Hindlimb muscle (tissue), 1 donor: ENCODE measurements at regions not wholly inside any gene's neighbourhood (a gene's known extent, or its start where the extent isn't known, plus 50 kb on each side); places are given as distances from the start of the nearest gene placed in this dataset.

ENCODE experiments used
- DNase-seq: peaks from one replicate; pipeline ENCODE4 v3.0.0-alpha.2; 2013

DNA sequence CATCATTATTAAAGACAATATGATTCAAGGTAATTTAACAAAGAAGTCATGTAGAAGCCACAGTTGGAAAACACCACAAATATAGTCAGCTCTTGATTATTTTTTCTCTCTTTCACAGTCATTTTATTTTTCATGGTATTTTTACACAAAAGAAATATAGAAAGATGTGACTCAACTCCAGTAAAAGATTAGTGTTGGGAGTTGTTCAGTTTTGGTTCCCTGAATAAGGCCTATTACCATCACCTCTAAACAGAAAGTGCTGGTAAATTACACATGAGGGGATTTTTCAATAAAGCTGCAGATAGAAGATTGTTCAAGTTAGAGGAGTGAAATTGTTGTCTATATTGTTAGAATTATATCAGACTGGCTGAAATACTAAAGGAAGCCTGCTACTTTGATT is 107.0 kb downstream of the DDIT4L start:
- no peak for DNase-seq

DNA sequence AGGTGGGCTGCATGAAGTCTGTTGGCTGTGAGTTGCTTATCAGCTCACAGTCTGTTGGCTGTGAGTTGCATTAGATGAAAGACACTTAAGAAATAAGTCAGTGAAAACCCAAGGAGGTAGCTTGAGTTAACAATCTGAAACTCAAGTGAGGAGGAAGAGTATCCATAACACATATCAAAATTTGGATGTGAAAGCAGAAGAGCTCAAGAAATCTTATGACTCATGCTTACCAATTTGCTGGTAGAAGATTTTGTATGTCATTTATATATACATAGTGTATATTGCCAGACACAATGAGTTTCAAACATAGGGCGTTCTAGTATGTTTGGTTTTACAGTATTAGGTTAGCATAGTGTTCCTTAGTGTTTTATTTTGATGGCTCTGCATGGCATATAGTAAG is 107.4 kb downstream of the DDIT4L start:
- no peak for DNase-seq

DNA sequence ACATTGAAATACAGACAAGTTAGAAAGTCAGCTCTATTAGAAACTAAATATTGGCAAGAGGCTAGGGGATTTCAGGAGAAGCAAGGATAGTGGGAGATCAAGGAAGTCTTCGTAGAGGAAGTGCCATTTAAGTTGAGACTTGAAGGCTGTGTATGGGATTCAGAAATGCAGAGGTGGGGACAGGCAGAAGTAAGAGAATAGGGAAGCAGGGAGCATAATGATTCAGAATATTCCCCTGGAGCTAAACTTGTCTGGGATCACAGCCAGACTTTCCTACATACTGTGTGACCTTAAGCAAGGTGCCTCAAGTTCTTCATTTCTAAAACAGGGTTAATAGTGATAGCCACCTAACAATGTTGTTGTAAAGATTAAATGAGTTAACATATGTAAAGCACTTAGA is 108.8 kb downstream of the DDIT4L start:
- no peak for DNase-seq

DNA sequence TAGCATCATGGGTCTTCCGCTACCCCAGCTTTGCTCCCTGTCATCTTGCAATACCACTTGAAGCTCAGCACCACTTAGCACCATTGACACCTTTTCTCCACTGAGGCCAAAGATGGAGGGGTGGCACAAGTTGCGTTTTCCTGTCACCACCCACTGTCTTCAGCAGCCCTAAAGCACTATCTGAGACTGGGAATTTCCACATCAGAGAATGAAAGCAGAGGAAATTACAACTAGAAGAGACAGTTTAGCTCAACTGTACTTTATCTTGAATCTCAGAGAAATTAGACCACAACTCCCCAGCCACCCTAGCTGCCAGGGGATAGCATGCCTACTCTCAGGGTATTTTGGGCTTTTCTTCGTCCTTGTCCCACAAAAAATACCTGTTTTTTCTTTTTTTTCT is 111.0 kb downstream of the DDIT4L start:
- DNase-seq = no peak

DNA sequence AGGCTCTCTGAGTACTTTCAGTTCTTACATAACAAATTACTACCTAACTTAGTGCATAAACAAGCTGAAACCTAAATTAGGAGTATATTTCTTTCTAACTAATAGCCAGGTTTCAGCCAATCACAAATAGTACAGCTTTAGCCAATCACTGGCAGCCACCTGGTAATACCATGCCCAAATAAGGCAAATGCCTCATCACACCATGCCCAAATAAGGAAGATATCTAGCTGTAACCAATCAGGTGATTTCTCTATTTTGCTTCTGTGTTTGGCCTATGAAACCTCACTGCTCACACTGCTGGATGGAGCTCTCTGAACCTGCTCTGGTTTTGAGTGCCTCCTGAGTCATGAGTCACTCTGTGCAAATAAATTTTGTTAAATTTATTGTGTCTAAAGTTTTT is 113.5 kb downstream of the DDIT4L start:
- DNase-seq = no peak

DNA sequence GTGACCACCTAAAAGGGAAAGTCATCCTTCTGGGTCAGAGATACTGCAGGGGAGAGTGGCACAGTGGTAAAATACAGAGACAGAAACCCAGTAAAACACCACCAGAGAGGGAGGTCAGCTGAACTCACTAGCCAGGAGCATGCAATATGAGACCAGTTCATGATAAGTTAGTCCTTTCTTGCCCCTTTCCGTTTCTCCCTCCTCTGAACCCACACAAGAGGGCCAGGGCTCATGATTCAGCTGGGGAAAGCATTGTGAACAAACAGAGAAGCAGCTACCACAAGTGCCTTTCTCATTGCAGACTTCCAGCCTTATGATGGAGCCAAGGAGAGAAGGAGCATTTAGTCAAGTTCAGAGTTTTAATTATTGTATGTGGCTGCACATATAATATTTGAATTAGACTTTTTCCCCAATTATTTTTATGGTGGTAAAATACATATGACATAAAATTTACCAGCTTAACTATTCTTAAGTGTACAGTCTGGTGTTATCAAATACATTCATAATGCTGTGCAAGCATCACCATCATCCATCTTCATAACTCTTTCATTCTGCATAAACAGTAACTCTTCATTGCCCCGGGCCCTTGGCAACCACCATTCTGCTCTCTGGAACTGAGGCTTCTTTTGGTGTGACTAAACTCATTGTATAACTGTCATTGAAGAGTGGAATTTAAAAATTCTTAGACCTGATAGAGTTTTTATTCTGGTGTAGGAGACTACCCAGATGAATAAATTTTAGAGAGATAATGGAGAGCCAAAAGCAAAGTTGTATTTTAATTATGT is 114.6 kb downstream of the DDIT4L start:
- no peak for DNase-seq

DNA sequence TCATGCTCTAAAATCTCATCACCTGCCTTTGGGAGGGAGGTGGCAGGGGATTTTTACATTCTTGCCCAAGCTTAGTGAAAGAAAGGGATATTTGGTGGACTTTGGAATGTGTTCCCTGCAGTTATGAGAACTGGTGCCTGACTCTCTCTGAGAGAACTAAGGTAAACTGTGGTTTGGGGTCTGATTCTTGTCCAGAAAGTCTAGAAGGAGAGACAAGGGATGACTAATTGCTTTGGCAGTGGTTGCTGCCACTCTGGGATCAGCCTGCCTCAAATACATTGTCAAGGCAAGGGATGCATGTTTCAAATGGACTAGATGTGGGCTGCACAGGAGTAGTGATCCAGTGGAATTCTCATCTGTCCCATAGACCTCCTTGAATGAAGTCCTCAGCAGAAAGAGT is 115.2 kb downstream of the DDIT4L start:
- no peak for DNase-seq

DNA sequence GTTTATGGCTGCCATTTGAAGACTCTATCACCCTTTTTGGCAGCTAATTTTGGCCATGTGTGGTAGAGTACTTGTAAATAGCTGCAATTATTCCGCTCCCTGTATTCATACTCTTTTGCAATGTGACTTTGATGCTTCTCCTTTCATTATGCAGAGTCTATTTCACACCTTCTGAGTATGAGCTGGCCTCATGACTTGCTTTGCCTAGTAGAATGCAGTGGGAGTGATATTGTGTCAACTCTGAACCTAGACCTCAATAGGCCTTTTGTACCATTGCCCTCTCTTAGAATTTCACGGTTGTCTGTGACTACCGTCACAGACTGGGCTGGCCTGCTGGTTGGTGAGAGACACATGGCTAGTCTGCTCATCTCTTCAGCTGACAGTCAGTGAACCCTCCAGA is 118.8 kb downstream of the DDIT4L start:
- DNase-seq = no peak

DNA sequence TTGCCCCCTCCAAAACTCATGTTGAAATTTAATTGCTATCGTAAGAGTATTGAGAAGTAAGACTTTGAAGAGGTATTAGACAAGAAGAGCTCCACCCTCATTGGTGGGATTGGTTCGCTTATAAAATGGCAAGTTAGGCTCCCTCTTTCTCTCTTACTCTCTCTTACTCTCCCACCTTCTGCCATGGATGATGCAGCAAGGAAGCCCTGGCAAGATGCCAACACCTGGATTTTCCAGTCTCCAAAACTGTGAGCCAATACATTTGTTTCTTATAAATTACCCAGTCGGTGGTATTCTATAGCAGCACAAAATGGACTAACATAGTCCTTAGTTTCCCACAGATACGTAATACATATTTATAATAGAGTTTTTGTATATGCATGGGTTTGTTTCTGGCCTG is 119.4 kb downstream of the DDIT4L start:
- no peak for DNase-seq

DNA sequence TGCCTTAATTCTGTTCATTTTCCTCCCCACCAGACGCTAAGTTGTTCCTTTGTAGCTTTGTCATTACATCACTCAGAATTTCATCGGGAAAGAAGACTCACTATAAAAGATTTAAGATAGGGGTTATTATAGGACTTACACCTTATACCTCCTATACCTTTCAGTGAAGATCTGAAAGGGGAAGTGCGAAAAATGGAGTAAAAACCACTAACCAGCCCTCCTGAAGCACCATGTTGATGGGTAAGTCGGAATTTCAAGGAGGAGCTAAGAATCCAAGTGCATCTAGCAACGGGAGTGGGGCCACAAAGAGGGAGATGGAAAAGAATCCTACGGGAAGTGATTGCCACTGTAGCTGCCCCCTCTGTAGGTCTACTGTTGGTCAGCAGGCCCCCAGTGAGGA is 119.1 kb upstream of the H2AZ1 start:
- DNase-seq = no peak

DNA sequence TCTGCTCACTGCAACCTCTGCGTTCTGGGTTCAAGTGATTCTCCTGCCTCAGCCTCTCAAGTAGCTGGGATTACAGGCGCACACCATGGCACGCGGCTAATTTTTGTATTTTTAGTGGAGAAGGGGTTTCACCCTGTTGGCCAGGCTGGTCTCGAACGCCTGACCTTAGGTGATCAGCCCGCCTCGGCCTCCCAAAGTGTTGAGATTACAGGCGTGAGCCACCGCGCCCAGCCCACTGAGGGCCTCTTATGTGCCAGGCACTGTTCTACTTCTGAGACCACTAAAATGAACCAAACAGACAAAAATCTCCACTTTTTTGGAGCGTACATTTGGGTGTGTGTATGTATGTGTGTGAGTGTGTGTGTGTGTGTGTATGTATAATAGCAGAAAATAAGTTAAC is 117.2 kb upstream of the H2AZ1 start:
- DNase-seq = no peak

DNA sequence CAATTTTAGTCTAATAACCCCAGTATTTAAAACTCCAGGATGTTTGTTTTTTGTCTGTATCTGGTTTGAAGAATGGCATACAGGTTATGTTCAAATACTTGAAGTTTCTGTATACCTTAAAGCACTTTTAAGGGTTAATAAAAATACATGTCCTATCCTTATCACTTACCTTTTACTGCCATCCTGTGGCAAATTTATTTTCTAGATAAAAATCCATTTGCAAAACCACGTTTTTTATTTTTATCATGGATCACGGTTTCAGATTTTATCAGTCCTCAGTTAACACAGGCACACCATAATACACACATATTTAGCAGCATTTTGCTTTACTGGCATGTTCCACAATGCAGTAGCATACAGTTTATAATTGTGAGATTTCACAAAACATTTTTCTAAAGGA is 113.3 kb upstream of the H2AZ1 start:
- no peak for DNase-seq

DNA sequence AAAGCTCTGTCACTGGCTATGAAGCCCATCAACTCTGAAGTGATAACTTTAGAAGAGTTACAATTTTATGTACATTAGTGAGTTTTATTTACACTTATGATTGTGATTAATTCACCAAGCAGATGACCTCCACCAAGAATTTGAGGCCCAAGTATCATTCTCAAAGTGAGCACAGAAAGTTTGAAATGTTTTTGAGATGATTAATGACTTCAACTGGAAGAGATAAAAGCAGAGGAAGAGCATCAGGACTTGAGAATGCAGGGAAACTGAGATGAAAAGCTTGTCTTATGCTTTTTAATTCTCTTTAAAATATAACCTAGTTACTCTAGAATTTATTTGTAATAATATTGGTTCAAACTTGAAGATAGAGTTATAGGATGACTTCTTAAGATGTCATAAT is 112.8 kb upstream of the H2AZ1 start:
- DNase-seq = no peak

DNA sequence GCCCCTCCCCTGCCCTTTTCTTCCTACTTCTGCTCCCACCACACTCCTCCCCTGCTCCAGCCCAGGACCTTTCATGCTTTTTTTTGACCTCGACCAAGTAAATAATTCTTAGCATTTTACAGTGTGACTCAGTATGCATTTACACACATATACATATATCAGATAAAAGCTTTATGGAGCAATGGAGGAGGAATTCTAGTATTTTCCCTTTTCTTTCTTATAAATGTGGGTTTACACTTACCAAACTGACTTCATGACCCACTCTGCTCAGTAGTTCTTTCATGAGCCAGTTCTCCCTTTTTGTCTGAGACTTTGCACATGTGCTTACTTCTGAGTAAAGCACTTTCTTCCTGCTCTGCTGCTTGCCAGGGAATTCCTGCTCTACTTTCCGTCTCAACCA is 111.8 kb upstream of the H2AZ1 start:
- no peak for DNase-seq

DNA sequence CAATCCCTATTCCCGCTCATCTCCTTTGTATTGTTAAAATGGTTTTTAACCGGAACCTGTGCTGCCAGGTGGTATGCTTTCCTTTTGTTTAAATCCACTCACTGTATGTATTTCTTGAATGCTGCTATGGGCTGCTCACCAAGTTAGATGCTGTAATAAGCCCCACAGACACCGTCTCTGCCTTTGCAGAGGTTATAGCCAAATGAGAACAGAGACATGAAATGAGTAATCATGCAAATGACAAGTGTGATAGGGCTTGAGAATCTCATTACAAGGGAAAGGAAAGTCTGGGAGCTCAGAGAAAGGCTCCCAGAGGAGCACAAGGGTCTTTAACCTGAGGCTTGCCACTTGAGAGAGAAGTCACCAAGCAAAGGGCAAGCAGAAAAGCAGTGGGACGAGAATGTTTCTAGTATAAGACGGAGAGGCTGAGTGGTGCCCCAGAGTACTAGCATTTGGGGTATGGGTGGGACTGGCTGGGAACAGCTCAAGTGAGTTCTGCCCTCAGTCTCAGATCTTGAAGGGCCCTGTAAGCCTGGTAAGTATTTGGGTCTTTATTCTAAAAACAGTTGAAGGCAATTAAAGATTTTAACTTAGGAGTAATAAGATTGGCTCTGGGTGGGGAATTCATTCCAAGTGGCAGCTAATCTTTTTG is 110.8 kb upstream of the H2AZ1 start:
- no peak for DNase-seq

DNA sequence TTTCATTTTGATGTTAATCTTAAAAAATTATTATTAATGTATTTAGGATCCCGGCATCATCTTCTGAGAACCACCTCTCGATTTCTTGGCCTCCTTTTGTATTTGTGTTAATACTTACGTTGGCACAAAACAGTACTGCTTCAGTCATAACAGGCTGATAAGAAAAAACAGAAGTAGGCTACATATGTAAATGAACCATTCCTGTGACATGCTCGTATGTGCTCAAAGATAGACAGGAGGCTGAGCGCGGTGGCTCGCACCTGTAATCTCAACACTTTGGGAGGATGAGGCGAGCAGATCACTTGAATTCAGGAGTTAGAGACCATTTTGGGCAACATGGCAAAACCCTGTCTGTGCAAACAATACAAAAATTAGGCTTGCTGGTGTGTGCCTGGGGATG is 109.4 kb upstream of the H2AZ1 start:
- no peak for DNase-seq

DNA sequence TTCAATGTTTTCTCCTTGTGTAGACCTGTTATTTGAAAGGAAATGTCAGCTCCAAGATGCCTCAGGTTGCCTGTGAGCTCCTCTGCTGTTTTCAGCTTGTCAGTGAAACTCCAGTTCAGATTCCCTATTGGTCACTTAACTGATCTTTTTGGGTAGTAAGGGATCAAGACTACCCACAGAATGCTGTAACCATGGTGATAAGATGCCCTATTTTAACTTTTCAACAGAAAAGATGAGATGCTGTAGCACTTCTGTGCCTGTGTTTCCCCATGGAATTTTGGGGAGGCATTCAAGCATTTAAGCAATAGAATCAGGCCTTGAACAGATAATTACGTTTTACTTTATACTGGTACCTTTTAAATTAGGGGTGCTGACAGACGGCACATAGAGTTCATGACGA is 106.6 kb upstream of the H2AZ1 start:
- no peak for DNase-seq

DNA sequence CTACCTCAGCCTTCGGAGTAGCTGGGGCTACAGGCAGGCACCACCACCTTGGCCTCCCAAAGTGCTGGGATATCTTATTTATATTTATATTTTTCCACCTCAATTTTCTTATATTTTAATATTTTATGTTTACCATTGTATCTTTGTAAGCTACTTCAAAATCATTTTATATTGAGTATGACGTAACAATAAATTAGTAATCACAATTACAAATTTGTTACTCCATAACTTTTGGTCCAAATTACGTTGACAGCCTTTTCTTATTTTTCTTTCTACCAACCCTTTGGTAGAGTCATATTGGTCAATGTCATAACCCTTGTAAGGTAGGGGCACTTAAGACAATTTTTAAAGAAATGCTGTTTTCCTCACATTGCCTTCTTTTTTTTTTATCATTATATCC is 104.0 kb upstream of the H2AZ1 start:
- no peak for DNase-seq

DNA sequence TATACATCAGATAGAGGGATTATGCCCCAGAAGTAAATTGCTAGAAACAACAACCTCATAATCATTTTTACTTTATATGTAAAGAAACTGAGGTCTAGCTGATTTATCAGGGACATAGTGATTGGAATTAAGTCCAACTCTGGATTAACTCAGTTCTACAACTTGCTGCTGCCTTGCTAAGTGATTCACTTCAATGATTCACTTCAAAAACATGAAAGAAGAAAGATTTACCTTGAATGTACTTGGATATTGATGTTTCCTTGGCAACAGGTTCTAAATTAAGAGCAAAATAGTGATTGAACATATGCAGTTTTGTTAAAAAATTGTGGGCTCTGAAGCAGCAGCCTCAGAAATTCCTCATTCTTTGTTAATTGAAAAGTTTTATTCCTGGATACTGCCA is 99.8 kb upstream of the H2AZ1 start:
- DNase-seq = no peak

DNA sequence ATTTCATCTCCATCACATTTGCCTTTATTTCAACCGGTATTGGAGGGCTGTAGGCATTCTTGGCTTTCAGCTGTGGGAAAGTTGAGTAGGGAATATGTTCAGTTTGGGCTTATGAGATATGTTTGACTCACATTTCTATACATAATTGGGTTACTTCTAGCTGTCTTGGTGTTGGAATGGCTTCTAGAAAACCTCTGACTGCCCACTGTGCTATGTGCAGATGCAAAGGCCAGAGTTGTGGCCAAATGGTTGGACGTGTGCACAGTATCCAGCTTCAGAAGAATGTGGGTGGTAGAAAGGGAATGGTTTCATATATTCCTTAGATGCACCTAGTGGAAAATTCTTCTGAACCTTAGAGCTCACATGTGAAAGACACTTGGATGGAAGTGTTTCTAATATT is 92.6 kb upstream of the H2AZ1 start:
- no peak for DNase-seq

DNA sequence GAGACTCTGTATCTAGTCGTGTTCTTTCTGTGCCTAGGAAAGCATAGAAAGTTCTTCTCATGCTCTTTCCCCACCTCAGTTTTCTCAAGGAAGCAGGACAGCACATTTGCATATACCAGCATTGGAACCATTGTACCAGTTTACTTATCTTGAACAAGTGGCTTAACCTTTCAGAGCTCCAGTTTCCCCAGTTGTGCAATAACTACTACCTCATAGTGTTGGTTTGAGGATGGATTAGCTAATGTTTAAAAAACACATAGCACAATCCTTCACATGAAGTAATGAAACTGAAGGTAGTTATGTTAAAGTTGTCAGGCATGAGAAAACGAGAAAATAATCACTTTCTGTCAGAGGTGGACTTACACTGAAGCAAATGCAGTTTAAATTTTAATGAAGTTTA is 92.2 kb upstream of the H2AZ1 start:
- no peak for DNase-seq

DNA sequence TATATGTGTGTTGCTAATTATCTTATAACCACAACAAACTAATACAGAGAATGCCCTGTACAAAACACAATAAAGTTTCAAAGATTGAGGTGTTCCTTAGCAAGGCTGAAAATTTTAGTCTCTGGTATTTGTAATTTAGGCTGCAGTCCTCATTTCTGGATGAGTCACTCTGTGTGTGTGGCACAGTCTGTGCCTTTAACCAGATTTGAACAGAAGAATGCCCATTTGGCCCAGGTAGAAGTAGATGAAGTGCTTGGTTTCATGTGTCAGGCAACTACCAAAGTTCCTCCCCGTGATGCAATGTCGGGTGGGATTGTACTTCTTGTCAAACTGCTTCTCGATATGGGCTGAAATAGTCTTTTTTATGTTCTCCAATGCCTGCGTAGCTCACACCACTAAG is 91.6 kb upstream of the H2AZ1 start:
- DNase-seq = no peak

DNA sequence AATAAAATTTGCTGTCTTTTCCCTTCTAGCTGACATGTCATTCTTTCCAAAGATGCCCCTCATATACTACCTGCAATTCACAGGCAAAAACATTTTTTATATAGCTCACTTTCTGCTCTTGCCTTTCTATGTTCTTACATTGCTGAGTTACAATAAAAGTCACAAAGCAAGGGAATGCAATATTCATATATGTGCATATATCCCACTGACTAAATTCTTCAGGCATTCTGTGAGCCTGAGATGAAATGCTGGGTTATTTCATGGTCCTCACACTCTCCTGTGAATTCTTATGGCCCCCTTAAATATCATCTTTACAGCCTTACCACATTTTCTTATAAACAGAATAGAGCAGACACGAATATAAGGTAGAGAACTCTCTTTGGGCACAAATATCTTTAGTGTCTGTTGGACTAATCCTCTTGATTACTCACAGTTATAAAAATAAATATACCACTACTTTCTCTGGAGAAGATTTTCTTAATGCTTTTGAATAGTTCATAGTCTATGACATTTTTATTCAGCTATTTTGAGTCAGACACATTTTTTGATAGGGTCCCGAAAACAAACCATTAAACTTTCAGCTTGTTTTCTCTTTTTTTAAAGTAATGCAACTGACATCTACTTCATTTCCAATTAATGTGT is 84.1 kb upstream of the H2AZ1 start:
- DNase-seq = no peak

DNA sequence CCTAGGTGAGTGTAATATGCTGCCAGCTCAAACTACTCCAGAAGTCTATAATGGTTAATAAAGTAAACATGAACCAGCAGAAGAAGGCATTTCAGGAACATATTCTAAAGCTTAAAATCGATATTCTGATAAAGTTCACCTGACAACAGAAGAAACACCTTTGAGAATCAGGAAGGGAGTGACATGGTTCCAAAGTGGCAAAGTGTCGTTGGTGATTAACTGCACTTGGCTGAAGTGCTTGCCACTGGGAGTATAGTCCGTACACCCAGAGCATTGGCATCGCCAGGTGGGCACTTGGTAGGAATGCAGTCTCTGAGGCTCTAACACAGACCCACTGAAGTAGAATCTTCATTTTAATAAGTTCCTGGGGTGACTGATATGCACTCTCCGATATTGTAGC is 76.0 kb upstream of the H2AZ1 start:
- DNase-seq = no peak
